ENCODE measurements at regions not wholly inside any gene's neighbourhood (a gene's known extent, or its start where the extent isn't known, plus 50 kb on each side); places are given as distances from the start of the nearest gene placed in this dataset.

GRCh38 chr11:134789104-134789503 lies 377.1 kb upstream of the B3GAT1 start (continued):
- TF ChIP-seq ILK (tag; IDR thresholded peaks at IDR 0.05; ENCODE audit: borderline replicate concordance, low read depth) (no peak), RNF219 (CRISPR knock-in tag; IDR thresholded peaks at IDR 0.05) (no peak), GTF2E2 (tag; IDR thresholded peaks at IDR 0.05) (no peak)

- ChIA-PET CTCF (ENCODE audit: low intra/inter-chr PET ratio) (interaction anchor here (0.6 kb wide), 1 partner anchor 196 kb away, joined by 3 read pairs; no protein-coding TSS in a partner anchor), POLR2A (no interaction called here)
- Histone ChIP-seq H3K9ac (ENCODE audit: insufficient read depth in 1 of 2, low read depth in 2 of 2, low read length in 2 of 2) (no peak overlapping the region), H3K36me3 (ENCODE audit: control insufficient read depth, insufficient read depth, low read length) (no peaks in the 10 kb centered on the region), H3K79me2 (ENCODE audit: control insufficient read depth, insufficient read depth, low read length) (no peaks in the 10 kb centered on the region), H3K27ac (ENCODE audit: extremely low read depth, low read depth, low read length) (no peak overlapping the region), H3K4me3 (no peak overlapping the region), H2AFZ (ENCODE audit: low read depth, low read length) (no peak overlapping the region), H3K4me2 (ENCODE audit: insufficient read depth, low read length) (no peak overlapping the region), H3K9me1 (ENCODE audit: control insufficient read depth, insufficient read depth, low read length) (no peaks in the 10 kb centered on the region), H3K9me3 (replicated peaks; ENCODE audit: control insufficient read depth, insufficient read depth, low read depth, low read length) (no peaks in the 10 kb centered on the region), H4K20me1 (replicated peaks; ENCODE audit: control insufficient read depth, insufficient read depth, low read length) (no peaks in the 10 kb centered on the region), H3K4me1 (replicated peaks in 1 of 2; ENCODE audit: control insufficient read depth in 2 of 2, insufficient read depth in 2 of 2, low read length in 2 of 2) (no peaks in the 10 kb centered on the region), H3K27me3 (ENCODE audit: control insufficient read depth in 2 of 2, insufficient read depth in 2 of 2, low read length in 2 of 2) (peaks cover 0 to 16% of the 10 kb centered on the region in 2 experiments; a peak in 2 of 5 replicates)
- WGBS (ENCODE audit: insufficient coverage, low coverage, missing lambda C conversion rate) = 5% methylated on average over 6 of the region's 6 CpGs
- ATAC-seq = no peak
- intact Hi-C loops (cut with micrococcal nuclease) = no loop called here
- FAIRE-seq = no peak
- in situ Hi-C loops (cut with MboI) = no loop called here
- no TSS peak for BruUV-seq (replicated peaks)
- no peak for DNase-seq (ENCODE audit: extremely low read depth in 1 of 4, low spot score in 3 of 4)
- no peak for TF ChIP-seq NFE2 (IDR thresholded peaks at IDR 0.05; ENCODE audit: low read depth)
- TF ChIP-seq SRF (CRISPR knock-in tag; IDR thresholded peaks at IDR 0.05) = no peak
- no peak for TF ChIP-seq SRSF9 (IDR thresholded peaks at IDR 0.05; ENCODE audit: borderline replicate concordance, low read depth, low read length)
- TF ChIP-seq SIRT6 (IDR thresholded peaks at IDR 0.05; ENCODE audit: low read depth, low read length) = no peak
- TF ChIP-seq ZBTB33 (CRISPR knock-in tag; IDR thresholded peaks at IDR 0.05) = no peak
- no peak for TF ChIP-seq KDM5B (IDR thresholded peaks at IDR 0.05; ENCODE audit: insufficient replicate concordance, low read depth, low read length)
- no peak for TF ChIP-seq ATF3 (IDR thresholded peaks at IDR 0.05)
- no peak for TF ChIP-seq ATF3 (CRISPR knock-in tag; conservative IDR thresholded peaks at IDR 0.05)
- TF ChIP-seq ZNF347 (CRISPR knock-in tag; IDR thresholded peaks at IDR 0.05; ENCODE audit: low read depth) = no peak
- TF ChIP-seq CEBPG (CRISPR knock-in tag; IDR thresholded peaks at IDR 0.05) = no peak
- TF ChIP-seq CEBPG (tag; conservative IDR thresholded peaks at IDR 0.05 in 1 of 2, IDR thresholded peaks at IDR 0.05 in 1 of 2) = no peak
- TF ChIP-seq ZNF165 (CRISPR knock-in tag; IDR thresholded peaks at IDR 0.05; ENCODE audit: borderline replicate concordance) = no peak
- TF ChIP-seq TCFL5 (CRISPR knock-in tag; conservative IDR thresholded peaks at IDR 0.05) = no peak
- no peak for TF ChIP-seq TAF1 (IDR thresholded peaks at IDR 0.05; ENCODE audit: control insufficient read depth, extremely low read depth, insufficient read depth, low read length, severe bottlenecking)
These were observed 374.6 kb upstream of the B3GAT1 start for GRCh38 chr11:134786636-134787035.
